ENCODE measurements at regions not wholly inside any gene's neighbourhood (a gene's known extent, or its start where the extent isn't known, plus 50 kb on each side); places are given as distances from the start of the nearest gene placed in this dataset.

- TF ChIP-seq ATF3 (IDR thresholded peaks at IDR 0.05; ENCODE audit: insufficient read depth, low read depth, low read length) (no peak), CTCF (IDR thresholded peaks at IDR 0.05; ENCODE audit: control extremely low read depth in 1 of 3, insufficient read depth in 1 of 3, low read depth in 1 of 3, low read length in 3 of 3) (no peak), TBP (IDR thresholded peaks at IDR 0.05; ENCODE audit: low read depth, low read length) (no peak), RNF2 (IDR thresholded peaks at IDR 0.05; ENCODE audit: borderline replicate concordance, low read depth, low read length, missing control alignments, poor library complexity, severe bottlenecking) (no peak)
Observed at GRCh38 chr2:15049096-15049993, 416.8 kb downstream of the LRATD1 start.
